Loucy (cell line): ENCODE measurements at regions not wholly inside any gene's neighbourhood (a gene's known extent, or its start where the extent isn't known, plus 50 kb on each side); places are given as distances from the start of the nearest gene placed in this dataset.

Experiments used
- EZH2phosphoT487 ChIP-seq: fragments of 200-600 bp; IDR thresholded peaks from 2 replicates; pipeline ENCODE4 v1.6.1; 2018; ENCODE audit warnings: antibody characterized with exemption, mild to moderate bottlenecking, moderate library complexity, borderline replicate concordance
- TF ChIP-seq, protein P1 (sequence below): fragments of 200-600 bp; sonication (generic); conservative IDR thresholded peaks from 2 replicates; pipeline ENCODE4 v1.5.1; 2014; ENCODE audit warnings: mild to moderate bottlenecking, antibody characterized with exemption, low read length

DNA sequence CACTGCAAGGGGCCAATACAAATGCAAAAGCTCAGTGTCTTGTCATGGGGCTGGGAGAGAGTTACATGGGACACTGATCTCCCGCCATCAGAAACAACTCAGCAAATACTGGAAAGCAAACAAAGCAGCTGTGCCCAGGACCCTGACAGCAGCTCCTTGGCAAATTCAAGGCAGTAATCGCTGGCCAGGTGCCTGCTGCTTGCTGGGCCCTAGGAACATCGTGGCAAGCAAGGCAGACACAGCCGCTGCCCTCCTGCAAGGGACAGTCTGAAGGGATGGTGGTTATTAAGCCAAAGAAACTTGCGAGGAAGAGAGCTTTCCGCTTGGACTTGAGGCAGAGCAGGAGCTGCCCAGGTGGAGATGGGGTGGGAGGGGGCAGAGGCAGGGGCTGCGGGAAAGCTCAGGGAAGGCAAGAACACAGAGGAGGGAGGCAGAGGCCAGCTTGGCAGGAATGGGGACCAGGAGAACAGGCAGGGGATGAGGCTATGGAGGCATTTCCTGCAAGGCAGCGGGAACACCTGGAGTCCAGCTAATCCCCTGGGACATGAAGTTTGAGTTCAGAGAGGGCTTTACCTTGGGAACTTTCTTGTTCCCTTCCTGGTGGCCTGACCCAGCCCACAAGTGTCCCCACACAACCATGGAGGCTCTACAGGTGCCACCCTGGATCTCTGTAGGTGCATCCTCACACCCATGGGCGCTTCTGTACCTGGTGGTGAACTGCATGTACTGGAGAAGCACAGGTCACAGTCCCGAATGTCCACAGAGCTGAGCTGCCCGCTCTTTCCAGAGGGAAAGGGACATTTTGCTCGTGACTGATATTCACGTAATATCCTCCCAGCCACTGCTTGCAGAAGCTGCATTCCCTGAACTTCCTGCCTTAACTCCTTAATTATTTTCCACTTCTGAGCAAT is 78.7 kb upstream of the ATP2B2 start:
- TF ChIP-seq, protein P1, sequence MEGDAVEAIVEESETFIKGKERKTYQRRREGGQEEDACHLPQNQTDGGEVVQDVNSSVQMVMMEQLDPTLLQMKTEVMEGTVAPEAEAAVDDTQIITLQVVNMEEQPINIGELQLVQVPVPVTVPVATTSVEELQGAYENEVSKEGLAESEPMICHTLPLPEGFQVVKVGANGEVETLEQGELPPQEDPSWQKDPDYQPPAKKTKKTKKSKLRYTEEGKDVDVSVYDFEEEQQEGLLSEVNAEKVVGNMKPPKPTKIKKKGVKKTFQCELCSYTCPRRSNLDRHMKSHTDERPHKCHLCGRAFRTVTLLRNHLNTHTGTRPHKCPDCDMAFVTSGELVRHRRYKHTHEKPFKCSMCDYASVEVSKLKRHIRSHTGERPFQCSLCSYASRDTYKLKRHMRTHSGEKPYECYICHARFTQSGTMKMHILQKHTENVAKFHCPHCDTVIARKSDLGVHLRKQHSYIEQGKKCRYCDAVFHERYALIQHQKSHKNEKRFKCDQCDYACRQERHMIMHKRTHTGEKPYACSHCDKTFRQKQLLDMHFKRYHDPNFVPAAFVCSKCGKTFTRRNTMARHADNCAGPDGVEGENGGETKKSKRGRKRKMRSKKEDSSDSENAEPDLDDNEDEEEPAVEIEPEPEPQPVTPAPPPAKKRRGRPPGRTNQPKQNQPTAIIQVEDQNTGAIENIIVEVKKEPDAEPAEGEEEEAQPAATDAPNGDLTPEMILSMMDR, result no peak
- TF ChIP-seq EZH2phosphoT487, result no peak
